ENCODE measurements at regions not wholly inside any gene's neighbourhood (a gene's known extent, or its start where the extent isn't known, plus 50 kb on each side); places are given as distances from the start of the nearest gene placed in this dataset.

DNA sequence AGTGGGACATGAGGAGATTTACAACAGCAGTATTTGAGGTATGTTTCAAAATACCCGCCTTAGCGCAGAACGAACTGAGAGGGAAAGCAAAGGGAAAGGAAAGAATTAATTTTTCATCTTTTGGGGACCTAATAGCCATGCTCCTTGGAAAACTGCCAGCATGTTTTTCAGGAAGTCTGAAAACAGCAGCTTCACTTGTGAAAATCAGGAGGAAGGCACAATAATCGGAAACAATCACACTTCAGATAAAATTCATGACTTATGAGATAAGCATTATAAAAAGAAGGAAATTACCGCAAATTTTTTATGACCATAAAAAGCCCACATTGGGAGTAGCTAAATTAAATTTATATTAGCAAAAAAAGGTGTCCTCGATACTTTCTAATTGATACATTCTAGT is 541.1 kb downstream of the HAO1 start:
- Histone ChIP-seq H3K4me2 (ENCODE audit: insufficient read depth, low read length, poor library complexity, severe bottlenecking) (no peak overlapping the region), H4K8ac (ENCODE audit: low read depth, low read length) (no peak overlapping the region), H3K23ac (ENCODE audit: low read depth, low read length, poor library complexity) (no peak overlapping the region), H3K27ac (replicated peaks; ENCODE audit: low read length) (no peak overlapping the region), H3K9me3 (replicated peaks in 1 of 2; ENCODE audit: control insufficient read depth in 2 of 2, insufficient read depth in 1 of 2, low read depth in 1 of 2, low read length in 2 of 2) (no peaks in the 10 kb centered on the region), H3K4me3 (ENCODE audit: low read length in 2 of 2) (no peak overlapping the region), H3K4me1 (ENCODE audit: control insufficient read depth in 2 of 2, insufficient read depth in 1 of 2, low read depth in 1 of 2, low read length in 2 of 2) (no peaks in the 10 kb centered on the region), H2BK120ac (ENCODE audit: low read depth, low read length) (no peak overlapping the region), H3K27me3 (ENCODE audit: control insufficient read depth in 3 of 3, insufficient read depth in 3 of 3, low read depth in 1 of 3, low read length in 3 of 3) (no peaks in the 10 kb centered on the region), H2AK5ac (ENCODE audit: low read depth, low read length) (no peak overlapping the region), H3K79me1 (ENCODE audit: low read depth, low read length) (no peaks in the 10 kb centered on the region), H2BK15ac (ENCODE audit: low read length) (no peak overlapping the region), H3K9ac (ENCODE audit: low read depth, low read length, poor library complexity) (no peak overlapping the region), H2BK12ac (ENCODE audit: low read length) (no peak overlapping the region), H2AFZ (ENCODE audit: low read length) (no peak overlapping the region), H3K14ac (ENCODE audit: low read length) (no peak overlapping the region), H4K91ac (ENCODE audit: low read depth, low read length, poor library complexity) (no peak overlapping the region), H3K18ac (ENCODE audit: low read length) (no peak overlapping the region), H2BK5ac (ENCODE audit: low read length) (no peak overlapping the region), H3K4ac (ENCODE audit: low read length) (no peak overlapping the region), H3K36me3 (replicated peaks in 1 of 2; ENCODE audit: control insufficient read depth in 2 of 2, insufficient read depth in 2 of 2, low read length in 2 of 2) (no peaks in the 10 kb centered on the region)
- no CpG with 5 or more reads among the region's 6 CpGs for WGBS, 2 donors (ENCODE audit: extremely low coverage in 2 of 2, insufficient read length in 2 of 2, insufficient replicate concordance in 1 of 2)
- DNase-seq (ENCODE audit: low spot score), result no peak

GRCh38 chr20:7399575-7399974 is 540.7 kb downstream of the HAO1 start:
- no peak overlapping the region for H2AFZ ChIP-seq (ENCODE audit: low read length)
- no peak overlapping the region for H3K4ac ChIP-seq (ENCODE audit: low read length)
- no peak overlapping the region for H3K27ac ChIP-seq (replicated peaks; ENCODE audit: low read length)
- H3K14ac ChIP-seq (ENCODE audit: low read length), result no peak overlapping the region
- no peak overlapping the region for H3K4me3 ChIP-seq (ENCODE audit: low read length in 2 of 2)
- H2BK12ac ChIP-seq (ENCODE audit: low read length), result no peak overlapping the region
- H3K79me1 ChIP-seq (ENCODE audit: low read depth, low read length), result no peaks in the 10 kb centered on the region
- no peak overlapping the region for H3K9ac ChIP-seq (ENCODE audit: low read depth, low read length, poor library complexity)
- H2BK120ac ChIP-seq (ENCODE audit: low read depth, low read length), result no peak overlapping the region
- H3K4me1 ChIP-seq (ENCODE audit: control insufficient read depth in 2 of 2, insufficient read depth in 1 of 2, low read depth in 1 of 2, low read length in 2 of 2), result no peaks in the 10 kb centered on the region
- no peak overlapping the region for H2AK5ac ChIP-seq (ENCODE audit: low read depth, low read length)
- H3K36me3 ChIP-seq (replicated peaks in 1 of 2; ENCODE audit: control insufficient read depth in 2 of 2, insufficient read depth in 2 of 2, low read length in 2 of 2), result no peaks in the 10 kb centered on the region
- DNase-seq (ENCODE audit: low spot score), result no peak
- H3K9me3 ChIP-seq (replicated peaks in 1 of 2; ENCODE audit: control insufficient read depth in 2 of 2, insufficient read depth in 1 of 2, low read depth in 1 of 2, low read length in 2 of 2), result no peaks in the 10 kb centered on the region
- no peak overlapping the region for H4K8ac ChIP-seq (ENCODE audit: low read depth, low read length)
- no peak overlapping the region for H2BK15ac ChIP-seq (ENCODE audit: low read length)
- no peak overlapping the region for H3K4me2 ChIP-seq (ENCODE audit: insufficient read depth, low read length, poor library complexity, severe bottlenecking)
- no peak overlapping the region for H3K23ac ChIP-seq (ENCODE audit: low read depth, low read length, poor library complexity)
- H3K18ac ChIP-seq (ENCODE audit: low read length), result no peak overlapping the region
- H3K27me3 ChIP-seq (ENCODE audit: control insufficient read depth in 3 of 3, insufficient read depth in 3 of 3, low read depth in 1 of 3, low read length in 3 of 3), result no peaks in the 10 kb centered on the region
- WGBS, 2 donors (ENCODE audit: extremely low coverage in 2 of 2, insufficient read length in 2 of 2, insufficient replicate concordance in 1 of 2), result no CpG with 5 or more reads among the region's 3 CpGs
- no peak overlapping the region for H4K91ac ChIP-seq (ENCODE audit: low read depth, low read length, poor library complexity)
- H2BK5ac ChIP-seq (ENCODE audit: low read length), result no peak overlapping the region

GRCh38 chr20:7406671-7407070 is 533.6 kb downstream of the HAO1 start:
- Histone ChIP-seq H3K9me3 (replicated peaks in 1 of 2; ENCODE audit: control insufficient read depth in 2 of 2, insufficient read depth in 1 of 2, low read depth in 1 of 2, low read length in 2 of 2) (no peaks in the 10 kb centered on the region), H2BK120ac (ENCODE audit: low read depth, low read length) (no peak overlapping the region), H3K4me3 (ENCODE audit: low read length in 2 of 2) (no peak overlapping the region), H3K4ac (ENCODE audit: low read length) (no peak overlapping the region), H3K79me1 (ENCODE audit: low read depth, low read length) (no peaks in the 10 kb centered on the region), H2BK15ac (ENCODE audit: low read length) (no peak overlapping the region), H2AFZ (ENCODE audit: low read length) (no peak overlapping the region), H3K23ac (ENCODE audit: low read depth, low read length, poor library complexity) (no peak overlapping the region), H3K4me2 (ENCODE audit: insufficient read depth, low read length, poor library complexity, severe bottlenecking) (no peak overlapping the region), H3K14ac (ENCODE audit: low read length) (no peak overlapping the region), H3K27ac (replicated peaks; ENCODE audit: low read length) (no peak overlapping the region), H3K9ac (ENCODE audit: low read depth, low read length, poor library complexity) (no peak overlapping the region), H2BK12ac (ENCODE audit: low read length) (no peak overlapping the region), H4K8ac (ENCODE audit: low read depth, low read length) (no peak overlapping the region), H2BK5ac (ENCODE audit: low read length) (no peak overlapping the region), H3K4me1 (ENCODE audit: control insufficient read depth in 2 of 2, insufficient read depth in 1 of 2, low read depth in 1 of 2, low read length in 2 of 2) (peaks cover 0 to 2% of the 10 kb centered on the region in 2 donors), H3K27me3 (ENCODE audit: control insufficient read depth in 3 of 3, insufficient read depth in 3 of 3, low read depth in 1 of 3, low read length in 3 of 3) (no peaks in the 10 kb centered on the region), H3K36me3 (replicated peaks in 1 of 2; ENCODE audit: control insufficient read depth in 2 of 2, insufficient read depth in 2 of 2, low read length in 2 of 2) (no peaks in the 10 kb centered on the region), H2AK5ac (ENCODE audit: low read depth, low read length) (no peak overlapping the region), H4K91ac (ENCODE audit: low read depth, low read length, poor library complexity) (no peak overlapping the region), H3K18ac (ENCODE audit: low read length) (no peak overlapping the region)
- no CpG with 5 or more reads among the region's 1 CpG for WGBS, 2 donors (ENCODE audit: extremely low coverage in 2 of 2, insufficient read length in 2 of 2, insufficient replicate concordance in 1 of 2)
- DNase-seq (ENCODE audit: low spot score), result no peak

DNA sequence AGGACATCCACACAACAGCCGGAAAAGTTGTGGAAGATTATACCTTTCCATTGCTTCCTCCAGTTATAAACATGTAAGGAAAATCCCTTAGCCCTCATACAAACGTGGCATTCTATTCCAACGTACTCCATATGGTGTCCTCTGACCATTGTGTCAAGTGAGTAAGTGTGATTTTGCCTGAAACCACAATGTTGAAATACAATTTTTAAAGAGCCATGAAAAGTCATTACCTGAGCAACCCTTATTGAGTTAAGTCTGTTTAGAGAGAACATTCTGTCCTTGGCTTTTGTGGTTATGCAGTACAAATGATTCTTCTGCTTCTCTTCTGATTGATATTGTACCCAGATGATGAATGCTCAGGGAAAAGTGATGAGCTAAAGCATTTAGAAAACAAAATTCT is 530.1 kb downstream of the HAO1 start:
- Histone ChIP-seq H3K4me2 (ENCODE audit: insufficient read depth, low read length, poor library complexity, severe bottlenecking) (no peak overlapping the region), H3K4ac (ENCODE audit: low read length) (no peak overlapping the region), H2BK120ac (ENCODE audit: low read depth, low read length) (no peak overlapping the region), H3K23ac (ENCODE audit: low read depth, low read length, poor library complexity) (no peak overlapping the region), H2AFZ (ENCODE audit: low read length) (no peak overlapping the region), H3K14ac (ENCODE audit: low read length) (no peak overlapping the region), H2BK15ac (ENCODE audit: low read length) (no peak overlapping the region), H2BK12ac (ENCODE audit: low read length) (no peak overlapping the region), H3K9me3 (replicated peaks in 1 of 2; ENCODE audit: control insufficient read depth in 2 of 2, insufficient read depth in 1 of 2, low read depth in 1 of 2, low read length in 2 of 2) (no peaks in the 10 kb centered on the region), H3K36me3 (replicated peaks in 1 of 2; ENCODE audit: control insufficient read depth in 2 of 2, insufficient read depth in 2 of 2, low read length in 2 of 2) (no peaks in the 10 kb centered on the region), H3K27ac (replicated peaks; ENCODE audit: low read length) (no peak overlapping the region), H4K91ac (ENCODE audit: low read depth, low read length, poor library complexity) (no peak overlapping the region), H3K79me1 (ENCODE audit: low read depth, low read length) (no peaks in the 10 kb centered on the region), H3K4me3 (ENCODE audit: low read length in 2 of 2) (no peak overlapping the region), H3K4me1 (ENCODE audit: control insufficient read depth in 2 of 2, insufficient read depth in 1 of 2, low read depth in 1 of 2, low read length in 2 of 2) (peaks cover 0 to 2% of the 10 kb centered on the region in 2 donors), H3K9ac (ENCODE audit: low read depth, low read length, poor library complexity) (no peak overlapping the region), H4K8ac (ENCODE audit: low read depth, low read length) (no peak overlapping the region), H3K18ac (ENCODE audit: low read length) (no peak overlapping the region), H2BK5ac (ENCODE audit: low read length) (no peak overlapping the region), H2AK5ac (ENCODE audit: low read depth, low read length) (no peak overlapping the region), H3K27me3 (ENCODE audit: control insufficient read depth in 3 of 3, insufficient read depth in 3 of 3, low read depth in 1 of 3, low read length in 3 of 3) (no peaks in the 10 kb centered on the region)
- DNase-seq (ENCODE audit: low spot score), result no peak
- no CpG with 5 or more reads among the region's 3 CpGs for WGBS, 2 donors (ENCODE audit: extremely low coverage in 2 of 2, insufficient read length in 2 of 2, insufficient replicate concordance in 1 of 2)

Measured in neuronal stem cell (in vitro differentiated cells).